IMR-90 (cell line): ENCODE measurements at regions not wholly inside any gene's neighbourhood (a gene's known extent, or its start where the extent isn't known, plus 50 kb on each side); places are given as distances from the start of the nearest gene placed in this dataset.

ENCODE experiments used
- ATAC-seq: fragments of 200-7000 bp; cut with Tn5 transposase; 2 replicates; pipeline ENCODE4 v1.9.1; 2020; ENCODE audit warnings: low read depth, mild to moderate bottlenecking, moderate library complexity
- BruUV-seq: library from RNA; stranded (reverse); fragments of 400-500 nt; replicated peaks from 2 replicates; lab custom pipeline; 2021; lab: Mats Ljungman, UMichigan
- CTCF ChIA-PET: fragments of 300-600 bp; formaldehyde crosslinking; extraction: SDS; loops from one replicate; lab custom pipeline; 2021; ENCODE audit warnings: antibody characterized with exemption; lab: Yijun Ruan, JAX
- POLR2A ChIA-PET: fragments of 300-600 bp; sonication (Branson Sonifier 250); formaldehyde crosslinking; loops from one replicate; lab custom pipeline; 2022; ENCODE audit warnings: antibody characterized with exemption; ENCODE audit not compliant: unreplicated experiment; lab: Charles Lee
- DNase-seq: peaks from one replicate; pipeline ENCODE4 v3.0.0; 2013
- H2AFZ ChIP-seq: replicated peaks from 2 replicates; pipeline ENCODE3; 2013; ENCODE audit warnings: low read length, mild to moderate bottlenecking; ENCODE audit not compliant: poor library complexity
- H2AK5ac ChIP-seq: 2 replicates; pipeline ENCODE4 v1.6.1; 2013; ENCODE audit warnings: low read depth, low read length, inconsistent platforms
- H2AK9ac ChIP-seq: replicated peaks from 2 replicates; pipeline ENCODE3; 2013; ENCODE audit warnings: mild to moderate bottlenecking, low read depth, low read length, moderate library complexity; ENCODE audit not compliant: poor library complexity
- H2BK120ac ChIP-seq: 2 replicates; pipeline ENCODE4 v1.6.1; 2013; ENCODE audit warnings: low read depth, low read length, inconsistent platforms
- H2BK15ac ChIP-seq: 3 replicates; pipeline ENCODE4 v1.6.1; 2013; ENCODE audit warnings: low read depth, low read length, inconsistent platforms
- H2BK20ac ChIP-seq: 2 replicates; pipeline ENCODE4 v1.6.1; 2013; ENCODE audit warnings: low read depth, mild to moderate bottlenecking, inconsistent platforms, low read length, moderate library complexity
- H2BK5ac ChIP-seq: 2 replicates; pipeline ENCODE4 v1.6.1; 2013; ENCODE audit warnings: mild to moderate bottlenecking, low read depth, low read length, inconsistent platforms; ENCODE audit not compliant: poor library complexity, severe bottlenecking
- H3K14ac ChIP-seq: replicated peaks from 2 replicates; pipeline ENCODE4 v1.6.1; 2013; ENCODE audit warnings: low read depth, low read length, inconsistent platforms
- H3K18ac ChIP-seq: 2 replicates; pipeline ENCODE4 v1.6.1; 2013; ENCODE audit warnings: low read depth, low read length, control low read depth
- H3K23ac ChIP-seq: 2 replicates; pipeline ENCODE4 v1.6.1; 2013; ENCODE audit warnings: low read depth, low read length, inconsistent platforms
- H3K27ac ChIP-seq: 2 replicates; pipeline ENCODE4 v1.5.1; 2013; ENCODE audit warnings: mild to moderate bottlenecking, control low read depth, low read length; ENCODE audit not compliant: insufficient read depth
- H3K27me3 ChIP-seq: 2 replicates; pipeline ENCODE4 v1.6.1; 2013; ENCODE audit warnings: low read length; ENCODE audit not compliant: control insufficient read depth, insufficient read depth
- H3K36me3 ChIP-seq: 2 replicates; pipeline ENCODE4 v1.6.1; 2013; ENCODE audit warnings: low read length, mixed read lengths; ENCODE audit not compliant: control insufficient read depth, insufficient read depth
- H3K4ac ChIP-seq: 2 replicates; pipeline ENCODE4 v1.6.1; 2013; ENCODE audit warnings: low read depth, low read length, inconsistent platforms
- H3K4me1 ChIP-seq: 2 replicates; pipeline ENCODE4 v1.6.1; 2013; ENCODE audit warnings: low read length, mixed read lengths; ENCODE audit not compliant: control insufficient read depth, insufficient read depth
- H3K4me2 ChIP-seq: 2 replicates; pipeline ENCODE4 v1.6.1; 2013; ENCODE audit warnings: low read depth, mild to moderate bottlenecking, control low read depth, low read length, moderate library complexity
- H3K4me3 ChIP-seq: 2 replicates; pipeline ENCODE4 v1.5.1; 2013; ENCODE audit warnings: low read depth, mild to moderate bottlenecking, control low read depth, low read length, moderate library complexity; ENCODE audit not compliant: insufficient read depth
- H3K56ac ChIP-seq: 2 replicates; pipeline ENCODE4 v1.6.1; 2013; ENCODE audit warnings: low read length, inconsistent platforms; ENCODE audit not compliant: insufficient read depth; ENCODE audit errors: extremely low read depth
- H3K79me1 ChIP-seq, 2 experiments: 2 replicates each; pipeline ENCODE4 v1.6.1; 2013; ENCODE audit warnings: low read length in 2 of 2, inconsistent platforms in 1 of 2, low read depth in 1 of 2
- H3K9ac ChIP-seq: 2 replicates; pipeline ENCODE4 v1.6.1; 2013; ENCODE audit warnings: low read depth, low read length, control low read depth
- H3K9me1 ChIP-seq: 2 replicates; pipeline ENCODE4 v1.6.1; 2013; ENCODE audit warnings: low read length, inconsistent platforms; ENCODE audit not compliant: insufficient read depth
- H3K9me3 ChIP-seq: 2 replicates; pipeline ENCODE4 v1.6.1; 2013; ENCODE audit warnings: low read length; ENCODE audit not compliant: control insufficient read depth, insufficient read depth
- H4K20me1 ChIP-seq: 2 replicates; pipeline ENCODE4 v1.6.1; 2013; ENCODE audit warnings: low read length, inconsistent platforms; ENCODE audit not compliant: insufficient read depth
- H4K5ac ChIP-seq: 2 replicates; pipeline ENCODE4 v1.6.1; 2013; ENCODE audit warnings: mild to moderate bottlenecking, low read depth, low read length, control low read depth
- H4K8ac ChIP-seq, 2 experiments: 2 replicates each; pipeline ENCODE4 v1.6.1; 2013; ENCODE audit warnings: low read depth in 2 of 2, low read length in 2 of 2, control low read depth in 1 of 2, inconsistent platforms in 1 of 2
- H4K91ac ChIP-seq: 2 replicates; pipeline ENCODE4 v1.6.1; 2013; ENCODE audit warnings: low read depth, low read length, inconsistent platforms; ENCODE audit not compliant: insufficient read depth
- BHLHE40 ChIP-seq: fragments of 150-350 bp; IDR thresholded peaks from 2 replicates; pipeline ENCODE4 v1.6.1; 2016; ENCODE audit warnings: mild to moderate bottlenecking, low read depth, low read length
- CEBPB ChIP-seq: IDR thresholded peaks from 2 replicates; pipeline ENCODE4 v1.6.1; 2012; ENCODE audit warnings: low read depth, low read length, improper control_type of control experiment
- CHD1 ChIP-seq: IDR thresholded peaks from 2 replicates; pipeline ENCODE4 v1.6.1; 2012; ENCODE audit warnings: low read depth, low read length, improper control_type of control experiment
- FOS ChIP-seq: fragments of 150-350 bp; IDR thresholded peaks from 2 replicates; pipeline ENCODE4 v1.6.1; 2016; ENCODE audit warnings: low read depth, low read length
- MAFK ChIP-seq: IDR thresholded peaks from 2 replicates; pipeline ENCODE4 v1.6.1; 2012; ENCODE audit warnings: low read depth, low read length, improper control_type of control experiment
- MAZ ChIP-seq: IDR thresholded peaks from 2 replicates; pipeline ENCODE4 v1.6.1; 2012; ENCODE audit warnings: low read depth, mild to moderate bottlenecking, low read length, improper control_type of control experiment, moderate library complexity, borderline replicate concordance
- MXI1 ChIP-seq: IDR thresholded peaks from 2 replicates; pipeline ENCODE4 v1.6.1; 2012; ENCODE audit warnings: low read depth, mild to moderate bottlenecking, low read length, moderate library complexity, borderline replicate concordance
- NFE2L2 ChIP-seq: fragments of 150-350 bp; IDR thresholded peaks from 2 replicates; pipeline ENCODE4 v1.6.1; 2016; ENCODE audit warnings: low read depth, mild to moderate bottlenecking, low read length
- POLR2A ChIP-seq: IDR thresholded peaks from 2 replicates; pipeline ENCODE4 v1.6.1; 2012; ENCODE audit warnings: mild to moderate bottlenecking, low read depth, low read length
- RAD21 ChIP-seq: IDR thresholded peaks from 2 replicates; pipeline ENCODE4 v1.6.1; 2012; ENCODE audit warnings: low read length, improper control_type of control experiment
- RCOR1 ChIP-seq: IDR thresholded peaks from 2 replicates; pipeline ENCODE4 v1.6.1; 2012; ENCODE audit warnings: mild to moderate bottlenecking, low read length, improper control_type of control experiment; ENCODE audit not compliant: insufficient replicate concordance
- RFX5 ChIP-seq: IDR thresholded peaks from 2 replicates; pipeline ENCODE4 v1.8.0; 2012; ENCODE audit warnings: low read depth, mild to moderate bottlenecking, low read length, moderate library complexity
- SMC3 ChIP-seq: fragments of 150-350 bp; IDR thresholded peaks from 2 replicates; pipeline ENCODE4 v1.6.1; 2016; ENCODE audit warnings: low read depth, mild to moderate bottlenecking, antibody characterized with exemption, low read length, moderate library complexity
- USF2 ChIP-seq: fragments of 150-350 bp; IDR thresholded peaks from 2 replicates; pipeline ENCODE4 v1.6.1; 2017; ENCODE audit warnings: mild to moderate bottlenecking, antibody characterized with exemption, low read length, low read depth
- WGBS, 2 experiments: methylation state at CpG; one replicate each; pipeline versions ENCODE4 v1.1.5 to v1.1.7; 2013; ENCODE audit warnings: missing lambda C conversion rate in 2 of 2; ENCODE audit not compliant: insufficient read length in 1 of 2; ENCODE audit errors: extremely low coverage in 2 of 2; 5-methylcytosine and 5-hydroxymethylcytosine counted together
- dilution Hi-C: fragments of 300-500 bp; cut with HindIII; formaldehyde crosslinking; loops from one replicate; pipeline ENCODE4 v1.14.3; 2018; ENCODE audit warnings: low sequenced_read_pairs; ENCODE audit not compliant: unreplicated experiment
- in situ Hi-C: fragments of 300-500 bp; cut with MboI; formaldehyde crosslinking; loops from 3 replicates; pipeline ENCODE4 v1.14.3; 2019; ENCODE audit warnings: low sequenced_read_pairs, inconsistent platforms, mixed read lengths
- intact Hi-C: fragments of 100-400 bp; cut with micrococcal nuclease; formaldehyde crosslinking; loops from 2 replicates; pipeline ENCODE4 v1.10.0; 2022
- TF ChIP-seq, protein P1 (sequence below): conservative IDR thresholded peaks from 2 replicates; pipeline ENCODE4 v1.5.1; 2012; ENCODE audit warnings: mild to moderate bottlenecking, low read depth, low read length, improper control_type of control experiment
- TF ChIP-seq, protein P2 (sequence below): fragments of 150-350 bp; IDR thresholded peaks from 2 replicates; pipeline ENCODE4 v1.6.1; 2016; ENCODE audit warnings: low read depth, mild to moderate bottlenecking, low read length, moderate library complexity, borderline replicate concordance

DNA sequence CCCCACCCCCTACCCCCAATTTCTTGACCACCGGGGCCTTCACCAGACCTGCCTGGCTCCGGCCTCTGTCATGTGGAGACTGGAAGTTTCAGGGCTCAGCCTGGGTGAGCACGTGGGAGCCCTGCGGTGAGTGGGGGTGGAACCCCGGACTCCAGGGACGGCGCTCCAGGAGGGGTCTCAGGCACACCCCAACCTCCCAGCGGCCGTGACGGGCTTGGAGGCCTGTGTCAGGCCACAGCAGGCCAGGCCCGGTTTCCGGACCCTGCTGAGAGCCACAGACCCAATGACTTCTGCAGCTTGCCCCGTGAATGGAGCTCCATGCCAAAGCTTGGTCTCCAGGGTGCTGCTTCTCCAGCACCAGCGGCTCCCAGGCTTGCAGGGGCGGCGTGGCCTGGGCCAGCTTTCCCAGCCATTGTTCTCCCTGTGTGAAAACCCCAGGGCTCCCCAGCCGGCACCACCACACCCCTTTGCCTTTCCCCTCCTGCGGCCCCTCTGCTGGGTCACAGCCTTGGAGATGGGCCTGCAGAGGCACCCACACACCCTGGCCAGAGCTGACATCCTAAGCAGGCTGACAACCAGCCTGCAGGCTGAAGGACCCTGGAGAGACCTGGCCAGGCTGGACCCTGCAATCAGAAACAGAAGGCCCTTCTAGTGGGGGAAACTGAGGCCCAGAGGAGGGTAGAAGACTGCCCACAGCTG lies 186.2 kb upstream of the C14orf180 start:
- H3K18ac ChIP-seq = no peak overlapping the region
- H4K5ac ChIP-seq = no peak overlapping the region
- intact Hi-C loops (no loop called here), in situ Hi-C loops (no loop called here), dilution Hi-C loops (no loop called here)
- no peak overlapping the region for H2BK20ac ChIP-seq
- no peak overlapping the region for H3K14ac ChIP-seq
- TF ChIP-seq CEBPB (no peak), SMC3 (no peak), RAD21 (no peak), RCOR1 (no peak), POLR2A (no peak), MAFK (no peak), CHD1 (no peak), RFX5 (no peak), USF2 (no peak), BHLHE40 (no peak), FOS (no peak), NFE2L2 (no peak), MAZ (no peak), MXI1 (no peak)
- TF ChIP-seq, protein P1, sequence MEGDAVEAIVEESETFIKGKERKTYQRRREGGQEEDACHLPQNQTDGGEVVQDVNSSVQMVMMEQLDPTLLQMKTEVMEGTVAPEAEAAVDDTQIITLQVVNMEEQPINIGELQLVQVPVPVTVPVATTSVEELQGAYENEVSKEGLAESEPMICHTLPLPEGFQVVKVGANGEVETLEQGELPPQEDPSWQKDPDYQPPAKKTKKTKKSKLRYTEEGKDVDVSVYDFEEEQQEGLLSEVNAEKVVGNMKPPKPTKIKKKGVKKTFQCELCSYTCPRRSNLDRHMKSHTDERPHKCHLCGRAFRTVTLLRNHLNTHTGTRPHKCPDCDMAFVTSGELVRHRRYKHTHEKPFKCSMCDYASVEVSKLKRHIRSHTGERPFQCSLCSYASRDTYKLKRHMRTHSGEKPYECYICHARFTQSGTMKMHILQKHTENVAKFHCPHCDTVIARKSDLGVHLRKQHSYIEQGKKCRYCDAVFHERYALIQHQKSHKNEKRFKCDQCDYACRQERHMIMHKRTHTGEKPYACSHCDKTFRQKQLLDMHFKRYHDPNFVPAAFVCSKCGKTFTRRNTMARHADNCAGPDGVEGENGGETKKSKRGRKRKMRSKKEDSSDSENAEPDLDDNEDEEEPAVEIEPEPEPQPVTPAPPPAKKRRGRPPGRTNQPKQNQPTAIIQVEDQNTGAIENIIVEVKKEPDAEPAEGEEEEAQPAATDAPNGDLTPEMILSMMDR = no peak
- TF ChIP-seq, protein P2, sequence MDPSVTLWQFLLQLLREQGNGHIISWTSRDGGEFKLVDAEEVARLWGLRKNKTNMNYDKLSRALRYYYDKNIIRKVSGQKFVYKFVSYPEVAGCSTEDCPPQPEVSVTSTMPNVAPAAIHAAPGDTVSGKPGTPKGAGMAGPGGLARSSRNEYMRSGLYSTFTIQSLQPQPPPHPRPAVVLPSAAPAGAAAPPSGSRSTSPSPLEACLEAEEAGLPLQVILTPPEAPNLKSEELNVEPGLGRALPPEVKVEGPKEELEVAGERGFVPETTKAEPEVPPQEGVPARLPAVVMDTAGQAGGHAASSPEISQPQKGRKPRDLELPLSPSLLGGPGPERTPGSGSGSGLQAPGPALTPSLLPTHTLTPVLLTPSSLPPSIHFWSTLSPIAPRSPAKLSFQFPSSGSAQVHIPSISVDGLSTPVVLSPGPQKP = no peak
- no peaks in the 10 kb centered on the region for H3K36me3 ChIP-seq
- H4K20me1 ChIP-seq = no peaks in the 10 kb centered on the region
- H3K4ac ChIP-seq = no peak overlapping the region
- H4K8ac ChIP-seq = no peak overlapping the region
- CTCF ChIA-PET = no interaction called here
- H2AK9ac ChIP-seq = no peak overlapping the region
- no peak overlapping the region for H3K23ac ChIP-seq
- ATAC-seq = no peak
- H2BK5ac ChIP-seq = no peak overlapping the region
- no peak overlapping the region for H2BK120ac ChIP-seq
- H3K9ac ChIP-seq = no peak overlapping the region
- no peaks in the 10 kb centered on the region for H3K79me1 ChIP-seq
- no peak overlapping the region for H2BK15ac ChIP-seq
- H3K27ac ChIP-seq = no peak overlapping the region
- no peak overlapping the region for H2AFZ ChIP-seq
- no peak for DNase-seq
- H3K4me2 ChIP-seq = no peak overlapping the region
- no peaks in the 10 kb centered on the region for H3K9me1 ChIP-seq
- WGBS, 2 experiments = 57% methylated on average over 10 of the region's 18 CpGs; no CpG with 5 or more reads in 1 of the 2 experiments
- H3K4me3 ChIP-seq = no peak overlapping the region
- no peak overlapping the region for H4K91ac ChIP-seq
- no peak overlapping the region for H2AK5ac ChIP-seq
- H3K27me3 ChIP-seq = no peaks in the 10 kb centered on the region
- H3K56ac ChIP-seq = no peak overlapping the region
- POLR2A ChIA-PET = no interaction called here
- H3K9me3 ChIP-seq = peaks cover 51% of the 10 kb centered on the region
- no TSS peak for BruUV-seq
- H3K4me1 ChIP-seq = no peaks in the 10 kb centered on the region
